BJ (cell line): ENCODE measurements at regions not wholly inside any gene's neighbourhood (a gene's known extent, or its start where the extent isn't known, plus 50 kb on each side); places are given as distances from the start of the nearest gene placed in this dataset.
A peak's percentile ranks its signal among the peaks of the same experiment; 100 is the strongest.

Source experiments
- CTCF ChIA-PET: fragments of 350-600 bp; formaldehyde crosslinking; extraction: SDS; loops from one replicate; lab custom pipeline; 2021; ENCODE audit warnings: antibody characterized with exemption, inconsistent platforms; lab: Yijun Ruan, JAX
- POLR2A ChIA-PET: fragments of 300-600 bp; sonication (Branson Sonifier 250); formaldehyde crosslinking; extraction: SDS; loops from one replicate; lab custom pipeline; 2021; ENCODE audit warnings: antibody characterized with exemption; lab: Charles Lee
- DNase-seq: peaks from one replicate; pipeline ENCODE4 v3.0.0-alpha.2; 2011; ENCODE audit warnings: low read depth
- H3K27me3 ChIP-seq: 2 replicates; pipeline ENCODE4 v1.6.0; 2011; ENCODE audit warnings: low read length; ENCODE audit not compliant: control insufficient read depth, insufficient read depth
- H3K36me3 ChIP-seq: 2 replicates; pipeline ENCODE4 v1.5.1; 2011; ENCODE audit warnings: low read length; ENCODE audit not compliant: control insufficient read depth, insufficient read depth
- H3K4me3 ChIP-seq: 2 replicates; pipeline ENCODE4 v1.5.1; 2011; ENCODE audit warnings: low read depth, mild to moderate bottlenecking, control low read depth, low read length
- TF ChIP-seq, protein P1 (sequence below): IDR thresholded peaks from 2 replicates; pipeline ENCODE4 v1.5.1; 2011; ENCODE audit warnings: low read depth, mild to moderate bottlenecking, control low read depth, inconsistent platforms, low read length, moderate library complexity; ENCODE audit not compliant: insufficient read depth

GRCh38 chr12:19035536-19035935 is 94.0 kb upstream of the PLEKHA5 start:
- no peaks in the 10 kb centered on the region for H3K27me3 ChIP-seq
- TF ChIP-seq, protein P1, sequence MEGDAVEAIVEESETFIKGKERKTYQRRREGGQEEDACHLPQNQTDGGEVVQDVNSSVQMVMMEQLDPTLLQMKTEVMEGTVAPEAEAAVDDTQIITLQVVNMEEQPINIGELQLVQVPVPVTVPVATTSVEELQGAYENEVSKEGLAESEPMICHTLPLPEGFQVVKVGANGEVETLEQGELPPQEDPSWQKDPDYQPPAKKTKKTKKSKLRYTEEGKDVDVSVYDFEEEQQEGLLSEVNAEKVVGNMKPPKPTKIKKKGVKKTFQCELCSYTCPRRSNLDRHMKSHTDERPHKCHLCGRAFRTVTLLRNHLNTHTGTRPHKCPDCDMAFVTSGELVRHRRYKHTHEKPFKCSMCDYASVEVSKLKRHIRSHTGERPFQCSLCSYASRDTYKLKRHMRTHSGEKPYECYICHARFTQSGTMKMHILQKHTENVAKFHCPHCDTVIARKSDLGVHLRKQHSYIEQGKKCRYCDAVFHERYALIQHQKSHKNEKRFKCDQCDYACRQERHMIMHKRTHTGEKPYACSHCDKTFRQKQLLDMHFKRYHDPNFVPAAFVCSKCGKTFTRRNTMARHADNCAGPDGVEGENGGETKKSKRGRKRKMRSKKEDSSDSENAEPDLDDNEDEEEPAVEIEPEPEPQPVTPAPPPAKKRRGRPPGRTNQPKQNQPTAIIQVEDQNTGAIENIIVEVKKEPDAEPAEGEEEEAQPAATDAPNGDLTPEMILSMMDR = no peak
- ChIA-PET POLR2A (no interaction called here), CTCF (interaction anchor here (1.6 kb wide), 1 partner anchor 12 kb away, joined by 3 read pairs; no protein-coding TSS in a partner anchor)
- no peaks in the 10 kb centered on the region for H3K36me3 ChIP-seq
- no peak overlapping the region for H3K4me3 ChIP-seq
- peak; percentile 52 for DNase-seq

- POLR2A ChIA-PET = no interaction called here
- no peaks in the 10 kb centered on the region for H3K36me3 ChIP-seq
- no peaks in the 10 kb centered on the region for H3K27me3 ChIP-seq
- CTCF ChIA-PET = interaction anchor here (1.6 kb wide), 1 partner anchor 11 kb away, joined by 3 read pairs; no protein-coding TSS in a partner anchor
- no peak overlapping the region for H3K4me3 ChIP-seq
- no peak for DNase-seq
- TF ChIP-seq, protein P1 = no peak
Measured at GRCh38 chr12:19036673-19037357, 92.7 kb upstream of the PLEKHA5 start.

DNA sequence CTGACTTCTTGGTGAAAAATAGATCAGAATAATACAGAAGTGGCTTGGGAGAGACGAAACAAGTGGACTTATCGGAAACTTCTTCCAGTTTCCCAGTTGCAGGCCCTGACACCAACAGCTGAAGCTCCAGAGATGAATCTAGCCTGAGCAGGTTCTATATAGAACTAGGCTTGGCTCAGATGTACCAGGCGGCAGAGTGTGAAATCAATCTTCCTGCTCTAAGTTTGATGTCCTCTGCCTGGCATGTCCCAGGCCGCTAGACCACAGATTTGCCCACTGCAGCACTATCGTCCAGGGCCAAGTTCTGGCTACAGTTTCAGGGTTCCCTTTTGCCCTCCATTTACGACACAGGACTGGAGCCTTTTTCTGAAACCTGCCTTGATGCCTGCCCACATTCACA is 91.3 kb upstream of the PLEKHA5 start:
- no peak for DNase-seq
- H3K4me3 ChIP-seq = no peak overlapping the region
- H3K27me3 ChIP-seq = no peaks in the 10 kb centered on the region
- TF ChIP-seq, protein P1 = no peak
- H3K36me3 ChIP-seq = no peaks in the 10 kb centered on the region
- CTCF ChIA-PET = interaction anchor here (0.9 kb wide), 1 partner anchor 25 kb away, joined by 3 read pairs; no protein-coding TSS in a partner anchor
- POLR2A ChIA-PET = no interaction called here

- POLR2A ChIA-PET = no interaction called here
- DNase-seq = no peak
- TF ChIP-seq, protein P1 = no peak
- CTCF ChIA-PET = no interaction called here
- Histone ChIP-seq H3K36me3 (no peaks in the 10 kb centered on the region), H3K4me3 (no peak overlapping the region), H3K27me3 (no peaks in the 10 kb centered on the region)
Measured at GRCh38 chr12:19039515-19039914, 90.0 kb upstream of the PLEKHA5 start.

GRCh38 chr12:19042221-19042620 is 87.3 kb upstream of the PLEKHA5 start:
- H3K36me3 ChIP-seq = no peaks in the 10 kb centered on the region
- H3K27me3 ChIP-seq = no peaks in the 10 kb centered on the region
- ChIA-PET POLR2A (no interaction called here), CTCF (no interaction called here)
- TF ChIP-seq, protein P1 = no peak
- H3K4me3 ChIP-seq = no peak overlapping the region
- no peak for DNase-seq
